GM12878 (cell line): ENCODE measurements at regions not wholly inside any gene's neighbourhood (a gene's known extent, or its start where the extent isn't known, plus 50 kb on each side); places are given as distances from the start of the nearest gene placed in this dataset.

Source experiments
- ATAC-seq: fragments of 200-7000 bp; cut with Tn5 transposase; 3 replicates; pipeline ENCODE4 v1.9.1; 2020; ENCODE audit warnings: mild to moderate bottlenecking, moderate library complexity
- BruUV-seq: library from RNA; stranded (reverse); fragments of 400-500 nt; replicated peaks from 2 replicates; lab custom pipeline; 2021; lab: Mats Ljungman, UMichigan
- CTCF ChIA-PET: fragments of 300-600 bp; sonication (Branson Sonifier 250); formaldehyde crosslinking; extraction: SDS; loops from one replicate; lab custom pipeline; 2021; ENCODE audit warnings: inconsistent platforms; lab: Yijun Ruan, JAX
- POLR2A ChIA-PET: fragments of 350-600 bp; formaldehyde crosslinking; extraction: SDS; loops from one replicate; lab custom pipeline; 2021; ENCODE audit warnings: inconsistent platforms; lab: Charles Lee
- RAD21 ChIA-PET: fragments of 300-600 bp; sonication (Branson Sonifier 250); formaldehyde crosslinking; loops from one replicate; lab custom pipeline; 2023; ENCODE audit warnings: antibody characterized with exemption; ENCODE audit not compliant: unreplicated experiment; lab: Charles Lee
- SMC1A ChIA-PET: fragments of 300-600 bp; sonication (Branson Sonifier 250); formaldehyde crosslinking; loops from one replicate; lab custom pipeline; 2023; ENCODE audit not compliant: unreplicated experiment, uncharacterized antibody; lab: Charles Lee
- DNase-seq: peaks from one replicate; pipeline ENCODE4 v3.0.0-alpha.2; 2011; ENCODE audit warnings: low read depth, low spot score
- FAIRE-seq: peaks from 3 replicates; lab custom pipeline; 2011; peaks lifted over from hg19 to GRCh38; lab: Jason Lieb, UNC
- H2AFZ ChIP-seq: 2 replicates; pipeline ENCODE4 v1.6.0; 2011; ENCODE audit warnings: low read depth, low read length, control low read depth; ENCODE audit not compliant: control insufficient read depth
- H3K27ac ChIP-seq: 2 replicates; pipeline ENCODE4 v1.5.1; 2011; ENCODE audit warnings: control low read depth; ENCODE audit not compliant: control insufficient read depth, insufficient read depth
- H3K27me3 ChIP-seq, 2 experiments: replicated peaks in 1 of 2; 2 replicates each; pipeline versions ENCODE4 v1.6.0 to v1.6.1; 2011; ENCODE audit warnings: low read length in 1 of 2; ENCODE audit not compliant: control insufficient read depth in 2 of 2, insufficient read depth in 2 of 2
- H3K36me3 ChIP-seq, 2 experiments: 2 replicates each; pipeline ENCODE4 v1.5.1; 2011; ENCODE audit warnings: low read length in 1 of 2; ENCODE audit not compliant: control insufficient read depth in 2 of 2, insufficient read depth in 2 of 2
- H3K4me1 ChIP-seq: 2 replicates; pipeline ENCODE4 v1.6.1; 2011; ENCODE audit warnings: mild to moderate bottlenecking, low read length, moderate library complexity, mixed read lengths; ENCODE audit not compliant: control insufficient read depth, insufficient read depth
- H3K4me2 ChIP-seq: 2 replicates; pipeline ENCODE4 v1.6.0; 2011; ENCODE audit warnings: control low read depth; ENCODE audit not compliant: control insufficient read depth, insufficient read depth
- H3K4me3 ChIP-seq: fragments of 200-600 bp; sonication (generic); 2 replicates; pipeline ENCODE4 v1.5.1; 2016
- H3K79me2 ChIP-seq: 2 replicates; pipeline ENCODE4 v1.6.0; 2011; ENCODE audit warnings: low read length; ENCODE audit not compliant: control insufficient read depth, insufficient read depth
- H3K9ac ChIP-seq: 2 replicates; pipeline ENCODE4 v1.8.0; 2011; ENCODE audit warnings: low read length, control low read depth, mixed read lengths; ENCODE audit not compliant: control insufficient read depth, insufficient read depth
- H3K9me3 ChIP-seq: replicated peaks from 3 replicates; pipeline ENCODE4 v1.5.1; 2011; ENCODE audit warnings: mild to moderate bottlenecking, low read length; ENCODE audit not compliant: control insufficient read depth, insufficient read depth
- H4K20me1 ChIP-seq: 2 replicates; pipeline ENCODE4 v1.6.0; 2011; ENCODE audit not compliant: control insufficient read depth, insufficient read depth
- MTA2 ChIP-seq: fragments of 450-650 bp; IDR thresholded peaks from 2 replicates; pipeline ENCODE4 v1.6.1; 2016; ENCODE audit warnings: low read depth, mild to moderate bottlenecking, moderate library complexity
- POU2F2 ChIP-seq: IDR thresholded peaks from 3 replicates; pipeline ENCODE4 v1.6.1; 2011; ENCODE audit warnings: low read depth, mild to moderate bottlenecking, low read length, borderline replicate concordance
- WGBS: methylation state at CpG from one replicate; pipeline ENCODE4 v1.1.6; 2016; ENCODE audit warnings: low lambda C conversion rate; ENCODE audit not compliant: insufficient replicate concordance, insufficient coverage; ENCODE audit errors: missing lambda C conversion rate; 5-methylcytosine and 5-hydroxymethylcytosine counted together
- in situ Hi-C: fragments of 300-500 bp; cut with MboI; formaldehyde crosslinking; loops from 9 replicates; pipeline ENCODE4 v1.14.3; 2018; ENCODE audit warnings: mixed read lengths
- intact Hi-C: fragments of 100-400 bp; cut with micrococcal nuclease; formaldehyde crosslinking; loops from one replicate; pipeline ENCODE4 v1.14.2; 2022; ENCODE audit not compliant: unreplicated experiment
- TF ChIP-seq, protein P1 (sequence below): fragments of 450-650 bp; IDR thresholded peaks from 2 replicates; pipeline ENCODE4 v1.6.1; 2017; ENCODE audit warnings: low read depth, mild to moderate bottlenecking, moderate library complexity
- TF ChIP-seq, protein P2 (sequence below): fragments of 450-650 bp; IDR thresholded peaks from 2 replicates; pipeline ENCODE4 v1.6.1; 2016; ENCODE audit warnings: mild to moderate bottlenecking

- ATAC-seq (no peak), DNase-seq (no peak), FAIRE-seq (no peak)
- no peak overlapping the region for H2AFZ ChIP-seq
- RAD21 ChIA-PET: interaction anchor here (0.7 to 1.4 kb wide), 3 partner anchors 25 to 80 kb away, joined by 3 to 5 read pairs (median 3); no protein-coding TSS in a partner anchor
- H3K79me2 ChIP-seq: no peaks in the 10 kb centered on the region
- POLR2A ChIA-PET: no interaction called here
- intact Hi-C loops: no loop called here
- H3K4me2 ChIP-seq: no peak overlapping the region
- TF ChIP-seq, protein P1, sequence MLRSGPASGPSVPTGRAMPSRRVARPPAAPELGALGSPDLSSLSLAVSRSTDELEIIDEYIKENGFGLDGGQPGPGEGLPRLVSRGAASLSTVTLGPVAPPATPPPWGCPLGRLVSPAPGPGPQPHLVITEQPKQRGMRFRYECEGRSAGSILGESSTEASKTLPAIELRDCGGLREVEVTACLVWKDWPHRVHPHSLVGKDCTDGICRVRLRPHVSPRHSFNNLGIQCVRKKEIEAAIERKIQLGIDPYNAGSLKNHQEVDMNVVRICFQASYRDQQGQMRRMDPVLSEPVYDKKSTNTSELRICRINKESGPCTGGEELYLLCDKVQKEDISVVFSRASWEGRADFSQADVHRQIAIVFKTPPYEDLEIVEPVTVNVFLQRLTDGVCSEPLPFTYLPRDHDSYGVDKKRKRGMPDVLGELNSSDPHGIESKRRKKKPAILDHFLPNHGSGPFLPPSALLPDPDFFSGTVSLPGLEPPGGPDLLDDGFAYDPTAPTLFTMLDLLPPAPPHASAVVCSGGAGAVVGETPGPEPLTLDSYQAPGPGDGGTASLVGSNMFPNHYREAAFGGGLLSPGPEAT: no peak
- TF ChIP-seq MTA2 (no peak), POU2F2 (peak; percentile 87; the same call in 1 of the 3 replicates)
- TF ChIP-seq, protein P2, sequence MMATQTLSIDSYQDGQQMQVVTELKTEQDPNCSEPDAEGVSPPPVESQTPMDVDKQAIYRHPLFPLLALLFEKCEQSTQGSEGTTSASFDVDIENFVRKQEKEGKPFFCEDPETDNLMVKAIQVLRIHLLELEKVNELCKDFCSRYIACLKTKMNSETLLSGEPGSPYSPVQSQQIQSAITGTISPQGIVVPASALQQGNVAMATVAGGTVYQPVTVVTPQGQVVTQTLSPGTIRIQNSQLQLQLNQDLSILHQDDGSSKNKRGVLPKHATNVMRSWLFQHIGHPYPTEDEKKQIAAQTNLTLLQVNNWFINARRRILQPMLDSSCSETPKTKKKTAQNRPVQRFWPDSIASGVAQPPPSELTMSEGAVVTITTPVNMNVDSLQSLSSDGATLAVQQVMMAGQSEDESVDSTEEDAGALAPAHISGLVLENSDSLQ: peak; percentile 19; the same call in 1 of the 2 replicates
- no peaks in the 10 kb centered on the region for H3K27me3 ChIP-seq
- H3K27ac ChIP-seq: no peak overlapping the region
- no TSS peak for BruUV-seq
- no peak overlapping the region for H3K4me3 ChIP-seq
- no peak overlapping the region for H3K9ac ChIP-seq
- SMC1A ChIA-PET: interaction anchor here (1.0 to 1.6 kb wide), 5 partner anchors 12 to 139 kb away, joined by 3 to 5 read pairs (median 3); no protein-coding TSS in a partner anchor
- H4K20me1 ChIP-seq: no peaks in the 10 kb centered on the region
- H3K36me3 ChIP-seq: no peaks in the 10 kb centered on the region
- in situ Hi-C loops: no loop called here
- CTCF ChIA-PET: interaction anchor here (0.8 to 2.0 kb wide), 3 partner anchors 10 to 1009 kb away, joined by 3 to 9 read pairs (median 3); no protein-coding TSS in a partner anchor
- no peaks in the 10 kb centered on the region for H3K4me1 ChIP-seq
- no peaks in the 10 kb centered on the region for H3K9me3 ChIP-seq
- WGBS: 40% methylated on average over 13 of the region's 14 CpGs
Measured at GRCh38 chr15:96268442-96269204, 61.9 kb upstream of the NR2F2 start.
